SKM-1 (cell line): ENCODE measurements at regions not wholly inside any gene's neighbourhood (a gene's known extent, or its start where the extent isn't known, plus 50 kb on each side); places are given as distances from the start of the nearest gene placed in this dataset.
"Not testable (repeated sequence)": the region's sequence is repeated elsewhere in the genome, so short reads cannot be mapped to it uniquely, and the experiment has no call there.

ENCODE experiments used
- DNase-seq: peaks from one replicate; lab custom pipeline; 2025; ENCODE audit not compliant: unreplicated experiment; lab: John Stamatoyannopoulos, UW

GRCh38 chr1:30660241-30660640, 63.1 kb downstream of the MATN1 start:
- no peak for DNase-seq

DNA sequence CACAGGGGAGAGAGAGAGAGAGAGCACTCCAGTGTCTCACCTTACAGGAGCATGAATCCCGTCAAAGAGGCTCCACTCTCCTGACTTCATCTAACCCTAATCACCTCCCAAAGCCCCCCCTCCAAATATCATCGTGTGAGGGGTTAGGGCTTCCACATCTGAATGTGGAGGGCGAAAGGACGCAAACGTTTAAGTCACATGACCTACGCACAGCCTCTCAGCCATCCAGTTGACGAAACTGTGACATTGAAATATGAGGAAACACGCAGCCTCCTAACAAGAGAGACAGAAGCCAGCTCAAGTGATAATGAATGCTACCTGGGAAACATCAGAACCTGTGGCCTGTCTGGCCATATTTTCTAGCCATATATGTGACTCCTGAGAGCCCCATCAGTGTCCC, 63.7 kb downstream of the MATN1 start:
- DNase-seq: no peak

GRCh38 chr1:30658375-30658774, 65.0 kb downstream of the MATN1 start:
- not testable (repeated sequence) for DNase-seq

- no peak for DNase-seq
Measured at GRCh38 chr1:30658014-30658336, 65.4 kb downstream of the MATN1 start.

DNA sequence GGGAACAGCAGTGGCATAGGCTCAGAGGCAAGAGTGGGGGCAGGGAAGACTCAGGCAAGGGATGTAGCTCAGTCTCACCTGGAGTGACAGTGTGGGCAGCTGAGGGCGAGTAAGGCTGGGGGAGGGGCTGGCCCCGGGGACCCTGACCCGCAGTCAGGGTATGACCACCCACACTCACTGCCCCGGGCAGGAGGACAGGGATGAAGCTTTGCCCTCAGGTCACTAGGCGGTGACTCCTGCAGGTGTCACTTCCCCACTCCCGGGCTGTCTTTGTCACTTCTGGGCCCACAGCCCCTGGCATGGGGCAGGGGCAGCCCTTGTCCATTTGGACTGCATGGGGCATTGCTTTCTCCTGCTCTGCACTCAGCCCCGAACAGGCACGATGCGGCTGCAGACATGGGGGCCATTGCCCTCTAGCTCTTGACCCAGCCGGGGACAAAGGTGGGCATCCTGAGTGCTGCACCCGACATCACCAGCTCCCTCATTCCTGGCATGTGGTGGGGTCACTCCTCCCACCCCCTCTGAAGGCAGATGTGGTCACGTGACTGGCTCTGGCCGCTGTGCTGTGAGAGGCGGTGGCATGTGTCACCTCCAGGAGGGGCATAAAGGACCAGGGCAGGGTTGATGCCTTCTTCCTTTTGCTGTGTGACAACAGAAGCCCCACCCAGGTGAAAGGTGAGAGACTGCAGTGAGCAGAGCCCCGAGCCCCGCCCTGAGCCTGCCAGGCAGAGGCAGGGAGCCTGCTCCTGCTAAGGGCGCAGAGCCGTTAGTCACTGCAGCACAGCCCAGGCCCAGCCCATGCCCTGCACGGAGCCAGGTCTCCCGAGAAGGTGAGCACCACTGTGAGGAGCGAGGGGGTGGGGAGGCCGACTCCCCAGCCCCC, 66.0 kb downstream of the MATN1 start:
- no peak for DNase-seq

DNA sequence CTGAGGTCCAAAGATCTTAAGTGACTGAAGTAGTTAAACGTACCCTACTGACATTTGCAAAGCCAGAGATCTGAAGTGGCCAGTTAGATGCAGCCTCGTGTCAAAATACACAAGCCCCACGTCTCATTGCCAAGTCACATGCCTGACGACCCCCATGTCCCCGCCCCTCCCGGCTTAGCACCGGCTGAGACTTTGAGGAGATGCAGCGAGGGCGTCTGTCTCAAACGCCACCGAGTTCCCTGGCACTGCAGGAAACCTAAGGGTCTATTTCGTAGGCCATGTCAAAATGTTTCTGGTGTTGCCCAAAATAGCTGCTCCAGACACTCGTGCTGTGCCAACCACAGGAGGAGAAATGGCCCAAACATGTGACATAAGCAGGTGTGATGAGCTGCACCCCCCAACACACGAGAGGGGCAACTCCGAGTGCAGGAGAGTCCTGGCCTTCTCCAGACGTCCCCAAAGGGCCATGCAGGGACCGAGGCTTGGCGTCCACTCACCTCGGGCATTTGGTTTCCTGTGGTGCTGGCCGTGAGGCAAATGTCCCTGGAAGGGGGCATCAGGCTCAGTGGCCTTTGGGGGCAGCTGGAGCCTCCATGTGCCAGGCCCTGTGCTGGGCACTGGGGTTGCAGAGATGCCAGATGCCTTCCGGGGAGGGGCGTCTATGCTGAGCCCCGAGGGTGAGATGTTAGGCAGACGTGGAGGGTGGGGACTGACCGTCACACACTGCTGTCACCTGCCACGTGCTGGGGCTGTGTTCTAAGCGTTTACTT, 67.0 kb downstream of the MATN1 start:
- no peak for DNase-seq

GRCh38 chr1:30655672-30656071, 67.7 kb downstream of the MATN1 start:
- no peak for DNase-seq

DNA sequence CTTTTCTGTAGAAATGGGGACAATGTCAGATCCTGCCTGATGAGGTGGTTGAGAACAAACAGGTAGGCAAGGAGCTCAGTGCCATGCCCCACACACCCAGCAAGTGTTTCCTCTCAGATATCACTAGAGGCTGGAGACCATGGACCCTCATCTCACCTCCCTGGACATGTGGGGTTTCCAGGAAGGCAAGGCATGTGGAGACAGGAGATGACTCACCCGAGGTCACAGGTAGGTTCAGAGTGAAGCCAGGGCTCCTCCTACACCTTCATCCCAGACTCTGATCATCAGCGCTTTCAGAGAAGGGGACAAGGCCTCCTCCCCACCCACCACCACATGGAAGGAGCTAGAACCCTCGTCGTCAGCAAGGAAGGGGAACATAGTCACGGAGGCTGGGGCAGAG, 69.2 kb downstream of the MATN1 start:
- DNase-seq: no peak

GRCh38 chr1:30652152-30652841, 71.1 kb downstream of the MATN1 start:
- DNase-seq: no peak

DNA sequence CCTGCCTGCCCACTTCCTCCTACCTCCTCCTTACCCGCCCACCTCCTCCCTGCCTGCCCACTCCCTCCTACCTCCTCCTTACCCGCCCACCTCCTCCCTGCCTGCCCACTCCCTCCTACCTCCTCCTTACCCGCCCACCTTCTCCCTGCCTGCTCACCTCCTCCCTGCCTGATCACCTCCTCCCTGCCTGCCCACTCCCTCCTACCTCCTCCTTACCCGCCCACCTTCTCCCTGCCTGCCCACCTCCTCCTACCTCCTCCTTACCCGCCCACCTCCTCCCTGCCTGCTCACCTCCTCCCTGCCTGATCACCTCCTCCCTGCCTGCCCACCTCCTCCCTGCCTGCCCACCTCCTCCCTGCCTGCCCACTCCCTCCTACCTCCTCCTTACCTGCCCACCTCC, 72.0 kb downstream of the MATN1 start:
- not testable (repeated sequence) for DNase-seq

- no peak for DNase-seq
Measured at GRCh38 chr1:30650968-30651320, 72.4 kb downstream of the MATN1 start.

- DNase-seq: no peak
Measured at GRCh38 chr1:30650038-30650967, 73.1 kb downstream of the MATN1 start.

DNA sequence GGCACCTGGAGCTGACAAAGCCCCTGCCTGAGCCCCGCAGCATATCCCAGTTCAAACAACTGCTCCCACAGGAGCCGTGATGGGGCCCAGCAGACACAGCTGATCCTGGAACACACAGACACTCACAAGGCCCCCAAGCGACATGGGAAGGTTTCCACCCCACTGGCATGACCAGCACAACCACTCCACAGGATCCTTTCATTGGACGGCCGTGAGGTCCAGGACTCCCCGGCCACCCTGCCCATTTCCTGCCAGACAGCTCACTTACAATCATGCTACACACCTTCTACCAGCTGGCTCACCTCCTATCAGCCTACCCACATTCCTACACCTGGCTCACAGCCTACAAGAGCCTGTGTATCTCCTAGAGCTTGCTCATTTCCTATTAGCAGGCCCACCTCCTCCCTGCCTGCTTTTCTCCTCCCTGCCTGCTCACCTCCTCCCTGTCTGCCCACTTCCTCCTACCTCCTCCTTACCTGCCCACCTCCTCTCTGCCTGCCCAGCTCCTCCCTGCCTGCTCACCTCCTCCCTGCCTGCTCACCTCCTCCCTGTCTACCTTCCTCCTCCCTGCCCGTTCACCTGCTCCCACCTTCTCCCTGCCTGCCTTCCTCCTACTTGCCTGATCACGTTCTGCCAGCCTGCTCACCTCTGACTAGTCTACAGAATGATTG, 73.9 kb downstream of the MATN1 start:
- no peak for DNase-seq

GRCh38 chr1:30648408-30649000, 74.9 kb downstream of the MATN1 start:
- DNase-seq: no peak

DNA sequence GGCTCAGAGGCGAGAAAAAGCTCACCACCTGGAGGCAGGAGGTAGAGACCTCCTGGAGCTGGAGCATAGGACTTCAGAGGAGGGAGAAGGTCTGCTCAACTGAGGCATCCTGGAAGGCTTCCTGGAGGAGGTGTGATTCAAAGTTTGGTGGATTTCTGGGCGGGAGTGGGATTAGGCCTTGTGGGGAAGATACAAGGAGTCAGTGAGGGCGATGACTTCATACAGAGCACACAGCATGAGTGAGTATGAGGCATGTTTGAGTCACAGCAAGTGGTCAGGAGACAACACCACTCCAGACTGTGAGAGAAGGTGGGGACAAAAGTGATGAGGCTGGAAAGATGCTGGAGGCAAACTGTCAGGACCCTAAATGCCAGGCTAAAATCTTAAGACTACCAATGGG, 77.6 kb downstream of the MATN1 start:
- no peak for DNase-seq

- no peak for DNase-seq
Measured at GRCh38 chr1:30642391-30643120, 80.8 kb downstream of the MATN1 start.

DNA sequence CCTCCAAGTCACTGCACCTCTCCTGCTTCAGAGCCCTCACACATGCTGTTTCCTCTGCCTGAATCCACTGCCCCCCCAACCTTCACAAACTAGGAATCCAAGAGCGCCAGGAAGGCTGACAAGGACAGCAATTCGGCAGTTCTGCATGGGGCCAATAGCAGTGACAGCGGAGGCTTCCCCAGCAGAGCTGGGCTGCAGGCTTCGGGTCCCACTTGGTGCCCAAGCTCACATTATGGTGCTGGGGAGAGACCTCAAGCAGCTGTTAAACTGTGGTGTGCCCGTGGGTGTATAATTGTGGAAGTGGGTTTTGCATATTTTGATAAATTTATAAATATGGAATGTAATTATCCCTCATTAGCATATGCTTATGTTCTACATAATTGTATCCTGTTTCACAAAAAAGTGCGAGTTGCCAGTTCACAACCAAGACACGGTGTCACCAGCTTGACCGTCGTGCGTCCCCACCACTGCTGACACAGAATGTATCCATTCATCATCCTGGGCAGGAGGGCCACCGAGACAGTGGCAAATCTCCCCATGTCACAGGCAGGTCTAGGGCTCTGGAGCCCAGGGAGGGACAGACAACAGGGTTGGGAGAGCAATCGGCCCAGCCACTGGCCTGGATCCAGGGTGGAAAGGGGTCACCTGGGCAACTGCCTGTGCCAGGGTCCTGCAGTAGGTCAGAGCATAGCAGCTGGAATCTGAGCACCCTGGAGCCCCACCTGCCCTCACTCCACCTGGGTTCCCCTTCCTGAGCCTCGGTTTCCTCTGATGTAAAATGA, 81.6 kb downstream of the MATN1 start:
- DNase-seq: no peak

DNA sequence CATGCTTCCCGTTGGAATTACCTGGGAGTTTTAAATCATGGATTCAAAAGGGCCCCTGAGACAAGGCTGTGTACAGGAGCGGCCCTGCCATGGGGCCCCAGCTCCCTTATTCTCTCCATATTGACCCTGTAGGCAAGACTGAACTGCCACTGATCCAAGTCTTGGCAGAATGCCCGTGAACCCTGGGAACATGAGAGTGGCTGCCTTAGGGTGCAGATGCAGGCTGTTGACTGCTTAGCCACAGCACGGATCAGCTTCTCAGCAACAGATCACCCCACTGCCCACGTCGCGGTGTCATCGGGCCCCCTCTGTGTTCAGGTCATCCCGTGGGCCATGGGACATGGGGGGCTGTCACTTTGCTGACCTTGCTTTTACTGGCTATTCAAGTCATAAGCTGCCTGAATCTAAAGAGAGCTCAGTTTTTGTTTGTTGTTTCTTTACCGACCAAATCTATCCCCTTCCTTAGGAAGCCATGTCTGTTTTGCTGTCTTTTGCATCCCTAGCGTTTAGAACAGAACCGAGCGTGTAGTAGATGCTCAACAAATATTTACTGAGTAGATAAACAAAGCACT, 83.4 kb downstream of the MATN1 start:
- DNase-seq: no peak
